Endothelial cell of umbilical vein (primary cell): ENCODE measurements at regions not wholly inside any gene's neighbourhood (a gene's known extent, or its start where the extent isn't known, plus 50 kb on each side); places are given as distances from the start of the nearest gene placed in this dataset.
"Not testable (repeated sequence)": the region's sequence is repeated elsewhere in the genome, so short reads cannot be mapped to it uniquely, and the experiment has no call there.

ENCODE experiments used
- JUN ChIP-seq: IDR thresholded peaks from 2 replicates; pipeline ENCODE4 v1.6.1; 2011; ENCODE audit warnings: borderline replicate concordance, low read depth; ENCODE audit not compliant: insufficient read length, insufficient read depth
- POLR2A ChIP-seq: IDR thresholded peaks from 2 replicates; pipeline ENCODE4 v1.6.1; 2012; ENCODE audit warnings: low read depth, mild to moderate bottlenecking, control low read depth, low read length
- TF ChIP-seq, protein P1 (sequence below), 2 donors: IDR thresholded peaks; 1 replicate in 1 of 2; 2 replicates in 1 of 2; pipeline ENCODE4 v1.5.1; 2011; ENCODE audit warnings: low read length in 2 of 2, mild to moderate bottlenecking in 2 of 2, moderate library complexity in 2 of 2, control low read depth in 1 of 2, inconsistent platforms in 1 of 2, low read depth in 1 of 2; ENCODE audit not compliant: insufficient read depth in 1 of 2; ENCODE audit errors: extremely low read depth in 1 of 2

DNA sequence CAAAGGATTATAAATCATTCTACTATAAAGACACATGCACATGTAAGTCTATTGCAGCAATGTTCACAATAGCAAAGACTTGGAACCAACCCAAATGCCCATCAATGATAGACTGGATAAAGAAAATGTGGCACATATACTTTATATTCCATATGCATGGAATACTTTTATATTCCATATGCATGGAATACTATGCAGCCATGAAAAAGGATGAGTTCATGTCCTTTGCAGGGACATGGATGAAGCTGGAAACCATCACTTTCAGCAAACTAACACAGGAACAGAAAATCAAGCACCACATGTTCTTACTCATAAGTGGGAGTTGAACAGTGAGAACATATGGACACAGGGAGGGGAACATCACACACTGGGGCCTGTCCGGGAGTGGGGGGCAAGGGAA is 130.3 kb upstream of the RSPO3 start:
- TF ChIP-seq POLR2A, JUN: not testable (repeated sequence)
- TF ChIP-seq, protein P1, sequence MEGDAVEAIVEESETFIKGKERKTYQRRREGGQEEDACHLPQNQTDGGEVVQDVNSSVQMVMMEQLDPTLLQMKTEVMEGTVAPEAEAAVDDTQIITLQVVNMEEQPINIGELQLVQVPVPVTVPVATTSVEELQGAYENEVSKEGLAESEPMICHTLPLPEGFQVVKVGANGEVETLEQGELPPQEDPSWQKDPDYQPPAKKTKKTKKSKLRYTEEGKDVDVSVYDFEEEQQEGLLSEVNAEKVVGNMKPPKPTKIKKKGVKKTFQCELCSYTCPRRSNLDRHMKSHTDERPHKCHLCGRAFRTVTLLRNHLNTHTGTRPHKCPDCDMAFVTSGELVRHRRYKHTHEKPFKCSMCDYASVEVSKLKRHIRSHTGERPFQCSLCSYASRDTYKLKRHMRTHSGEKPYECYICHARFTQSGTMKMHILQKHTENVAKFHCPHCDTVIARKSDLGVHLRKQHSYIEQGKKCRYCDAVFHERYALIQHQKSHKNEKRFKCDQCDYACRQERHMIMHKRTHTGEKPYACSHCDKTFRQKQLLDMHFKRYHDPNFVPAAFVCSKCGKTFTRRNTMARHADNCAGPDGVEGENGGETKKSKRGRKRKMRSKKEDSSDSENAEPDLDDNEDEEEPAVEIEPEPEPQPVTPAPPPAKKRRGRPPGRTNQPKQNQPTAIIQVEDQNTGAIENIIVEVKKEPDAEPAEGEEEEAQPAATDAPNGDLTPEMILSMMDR (IDR thresholded peaks at IDR 0.05; ENCODE audit: extremely low read depth in 1 of 2, insufficient read depth in 1 of 2, low read depth in 1 of 2, low read length in 2 of 2) = not testable (repeated sequence)
